ENCODE measurements at regions not wholly inside any gene's neighbourhood (a gene's known extent, or its start where the extent isn't known, plus 50 kb on each side); places are given as distances from the start of the nearest gene placed in this dataset.

DNA sequence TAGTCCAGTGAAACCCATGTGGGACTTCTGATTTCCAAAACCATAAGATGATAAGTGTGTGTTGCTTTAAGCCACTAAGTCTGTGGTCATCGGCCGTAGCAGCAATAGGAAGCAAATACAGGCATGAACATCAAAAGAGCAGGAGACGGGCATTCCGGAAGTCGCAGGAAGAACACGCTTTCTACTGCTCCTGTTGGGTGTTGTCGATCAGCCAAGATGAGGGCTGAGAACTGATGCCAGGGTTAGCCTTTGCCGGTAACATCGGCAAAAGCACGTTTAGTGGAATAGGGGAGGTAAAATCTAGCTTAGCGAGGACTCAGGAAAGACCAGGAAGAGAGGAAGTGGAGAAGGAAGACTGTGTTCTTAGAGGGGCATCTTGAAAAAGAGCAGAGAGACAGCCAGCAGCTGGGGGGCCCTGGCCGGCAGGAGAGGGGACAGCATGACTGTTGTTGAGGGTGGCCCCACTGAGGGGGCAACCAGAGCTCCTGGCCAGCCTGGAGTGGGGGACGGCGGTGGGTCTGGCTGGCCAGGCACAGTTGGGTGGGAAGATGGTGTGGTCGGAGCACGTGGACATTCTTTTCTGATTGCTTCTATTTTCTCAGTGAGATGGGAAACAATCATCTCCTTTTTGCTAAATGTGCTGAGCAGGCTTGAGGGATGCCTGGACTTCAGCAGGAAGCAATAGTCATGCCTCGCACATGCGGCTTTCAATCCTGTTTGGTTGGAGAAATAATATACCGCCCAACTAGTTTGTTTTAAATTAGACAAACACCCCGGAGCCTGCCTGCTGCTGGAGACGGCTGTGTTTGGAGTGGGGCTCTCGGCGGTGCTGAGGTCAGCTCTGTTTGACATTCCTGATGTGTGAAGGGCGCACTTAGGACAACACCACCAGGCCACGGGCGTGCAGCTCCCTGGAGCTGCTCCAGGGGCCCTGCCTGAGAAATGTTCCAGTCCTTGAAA is 109.9 kb downstream of the METRNL start:
- TF ChIP-seq EZH2 (IDR thresholded peaks at IDR 0.05; ENCODE audit: insufficient read depth, poor library complexity, severe bottlenecking) (no peak), EZH2phosphoT487 (IDR thresholded peaks at IDR 0.05; ENCODE audit: insufficient read depth, low read depth) (no peak)

Data from GM23248 (cell line).